ENCODE measurements at regions not wholly inside any gene's neighbourhood (a gene's known extent, or its start where the extent isn't known, plus 50 kb on each side); places are given as distances from the start of the nearest gene placed in this dataset.

DNA sequence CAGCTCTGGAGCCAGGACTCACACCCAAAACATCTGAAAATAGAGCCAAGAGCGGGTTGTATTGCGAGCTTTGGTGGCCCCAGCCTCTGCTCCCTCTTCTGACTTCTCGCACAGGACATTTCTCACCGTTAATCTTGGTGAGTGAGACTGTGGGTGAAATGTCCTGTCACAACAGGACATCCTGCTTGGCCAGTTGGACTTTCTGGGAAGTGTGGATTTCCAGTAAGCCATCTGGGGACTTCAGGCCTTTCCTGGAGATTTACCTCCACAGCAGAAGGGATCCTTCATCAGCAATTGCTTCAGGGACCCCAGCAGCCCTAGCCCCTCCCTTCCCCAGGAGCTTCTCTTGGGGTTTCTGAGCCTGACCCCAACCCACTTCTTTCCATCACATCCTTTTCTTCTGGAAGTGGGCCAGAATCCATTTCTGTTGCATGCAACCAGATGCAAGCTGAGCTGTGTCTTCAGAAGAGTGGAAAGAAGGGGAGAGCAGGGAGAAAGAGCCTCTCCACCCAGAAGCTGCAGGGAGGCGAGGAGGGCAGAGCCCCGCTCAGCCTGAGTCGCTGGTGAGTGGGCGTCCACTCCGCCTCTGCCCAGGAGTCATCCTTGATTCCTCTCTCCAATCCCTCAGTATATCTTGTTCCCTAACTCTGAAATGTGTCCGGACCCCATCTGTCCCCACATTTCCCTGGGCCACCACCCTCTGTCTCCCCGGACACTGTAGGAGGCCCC, 50.3 kb upstream of the GADD45G start:
- no peak for DNase-seq

DNA sequence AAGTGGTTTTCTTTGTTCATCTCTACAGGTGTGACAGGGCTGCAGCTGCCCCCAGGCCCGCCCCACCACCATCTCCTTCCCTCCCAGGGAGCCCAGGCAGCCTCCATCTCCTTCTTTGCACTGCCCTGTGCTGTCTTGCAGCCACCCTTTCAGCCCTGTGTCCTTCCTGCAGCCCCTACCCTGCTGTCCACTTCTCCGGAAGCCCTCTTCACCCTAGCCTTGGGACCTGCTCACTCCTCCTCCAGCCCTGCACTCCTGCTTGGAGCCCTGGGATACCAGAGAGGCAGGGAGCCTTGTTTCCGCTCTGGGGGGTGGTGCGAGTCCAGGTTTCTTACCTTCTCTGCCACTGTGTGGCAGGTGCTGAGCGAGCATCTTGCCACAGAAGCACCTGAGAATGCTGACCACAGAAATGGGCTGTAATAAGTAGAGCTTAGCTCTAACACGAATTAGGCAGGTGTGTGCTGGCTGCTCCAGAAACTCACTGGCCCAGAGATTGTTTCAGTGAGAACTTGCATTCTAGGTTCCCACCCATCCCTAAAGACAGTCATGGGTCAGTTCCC, 51.3 kb upstream of the GADD45G start:
- no peak for DNase-seq

DNA sequence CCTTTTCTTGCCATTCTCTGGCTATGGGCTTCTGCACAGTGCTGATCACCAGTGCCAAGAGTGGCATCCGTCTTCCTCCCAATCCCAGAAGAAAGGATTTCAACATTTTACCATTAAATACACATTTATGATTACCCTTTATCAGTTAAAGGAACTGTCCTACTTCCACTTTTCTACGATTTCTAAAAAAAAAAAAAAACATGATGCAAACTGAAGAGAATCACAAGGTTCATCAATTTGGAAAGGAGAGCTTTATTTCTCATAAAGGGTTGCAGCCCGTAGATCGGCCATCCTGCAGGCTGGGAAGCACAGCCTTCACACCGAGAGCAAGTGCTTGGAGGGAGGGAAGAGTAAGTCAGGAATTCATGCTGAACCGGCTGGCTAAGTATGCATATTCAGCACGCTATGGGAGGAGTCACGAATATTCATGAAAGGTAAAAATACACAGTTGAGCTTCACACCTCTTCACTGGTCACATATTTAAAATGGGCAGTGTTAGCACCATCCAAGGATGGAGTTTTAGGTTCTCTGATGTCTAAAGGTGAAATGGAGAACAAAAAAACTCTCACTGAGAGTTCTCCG, 52.5 kb upstream of the SEMA4D start:
- DNase-seq = no peak

DNA sequence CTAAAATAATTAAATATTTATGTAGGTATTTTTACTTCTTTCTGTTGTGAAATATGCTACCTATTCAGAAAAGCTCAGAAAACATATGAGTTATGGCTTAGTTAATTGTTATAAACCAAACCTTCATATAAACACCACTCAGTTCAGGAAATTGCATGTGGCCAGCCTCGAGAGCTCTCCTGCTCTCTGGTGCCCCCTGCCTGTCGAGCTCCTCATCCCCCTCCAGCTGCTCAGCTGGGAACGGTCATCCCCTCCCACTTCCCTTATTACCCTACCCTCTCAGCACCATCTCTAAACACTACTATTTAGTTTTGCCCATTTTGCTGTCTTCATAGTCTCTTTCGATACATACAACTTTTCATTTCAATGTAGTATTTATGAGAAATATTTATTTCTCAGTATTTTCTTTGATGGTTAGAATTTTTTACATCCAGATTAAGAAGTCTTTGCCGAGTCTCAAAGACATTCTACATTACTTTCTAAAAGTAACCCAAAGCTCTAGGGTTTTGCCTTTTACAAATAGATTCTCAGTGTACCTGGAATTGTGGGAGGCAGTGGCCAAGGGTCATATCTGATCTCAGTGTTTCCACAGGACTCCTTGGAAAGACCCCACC, 51.2 kb upstream of the SEMA4D start:
- peak; percentile 72 for DNase-seq

DNA sequence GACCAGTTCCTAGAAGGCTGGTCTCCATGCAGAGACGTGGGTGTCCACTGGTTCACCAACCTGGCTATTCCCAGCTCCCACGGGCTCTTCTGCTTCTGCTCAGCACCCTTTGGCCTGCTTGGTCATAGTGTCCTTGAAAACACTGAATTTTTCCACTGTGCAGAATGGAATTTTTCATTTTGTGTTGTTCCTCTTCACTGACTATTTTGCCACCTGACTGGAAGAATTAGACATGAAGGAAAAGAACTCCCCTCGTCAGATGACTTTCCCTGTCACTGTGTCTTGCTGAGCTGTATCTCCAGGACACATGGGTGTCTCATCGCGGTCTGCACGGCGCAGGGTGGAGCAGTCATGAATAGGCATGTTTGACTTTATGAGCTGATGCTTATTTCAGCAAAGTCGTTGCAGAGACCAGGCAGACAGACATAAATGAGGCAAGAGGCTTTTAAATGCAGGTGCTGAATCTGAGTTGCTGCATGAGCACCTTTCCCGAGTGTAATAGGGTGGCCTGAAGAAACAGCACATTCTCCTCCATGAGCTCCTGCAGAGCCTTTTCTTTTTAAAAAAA, 50.2 kb upstream of the SEMA4D start:
- no peak for DNase-seq

Data from NCI-H1092 (cell line).